Activated T-helper 1 cell treated with anti-CD3 and anti-CD28 coated beads, Interleukin-12 subunit alpha, Interleukin-12 subunit beta, Interleukin-2, Interleukin-4 antibody, amounts not matched to agents 30 ng/mL and 10 ng/mL and 1 ng/mL, durations not matched to agents 14 hours and 24 hours and 36 hours (primary cell): ENCODE measurements at regions not wholly inside any gene's neighbourhood (a gene's known extent, or its start where the extent isn't known, plus 50 kb on each side); places are given as distances from the start of the nearest gene placed in this dataset.
"Not testable (repeated sequence)": the region's sequence is repeated elsewhere in the genome, so short reads cannot be mapped to it uniquely, and the experiment has no call there.

Experiments
- DNase-seq: peaks from one replicate; pipeline ENCODE4 v3.0.0; 2021; ENCODE audit warnings: low spot score
- H3K27ac Mint-ChIP-seq: one replicate; pipeline ENCODE4 v1.8.0; 2021; ENCODE audit warnings: mild to moderate bottlenecking, mixed read lengths
- H3K27me3 Mint-ChIP-seq: one replicate; pipeline ENCODE4 v1.8.0; 2022; ENCODE audit warnings: mild to moderate bottlenecking, moderate library complexity, mixed read lengths; ENCODE audit not compliant: insufficient read depth
- H3K36me3 Mint-ChIP-seq: one replicate; pipeline ENCODE4 v1.8.0; 2021; ENCODE audit warnings: low read depth, mixed read lengths
- H3K4me1 Mint-ChIP-seq: one replicate; pipeline ENCODE4 v1.8.0; 2021; ENCODE audit warnings: low read depth, mixed read lengths
- H3K4me3 Mint-ChIP-seq: one replicate; pipeline ENCODE4 v1.8.0; 2021; ENCODE audit warnings: mild to moderate bottlenecking, moderate library complexity, mixed read lengths
- H3K9me3 Mint-ChIP-seq: one replicate; pipeline ENCODE4 v1.8.0; 2021; ENCODE audit warnings: mixed read lengths
- intact Hi-C: fragments of 100-400 bp; cut with micrococcal nuclease; formaldehyde crosslinking; loops from one replicate; pipeline ENCODE4 v1.15.1; 2024

- H3K36me3 Mint-ChIP-seq, H3K4me1 Mint-ChIP-seq, DNase-seq, intact Hi-C loops, H3K4me3 Mint-ChIP-seq, H3K27me3 Mint-ChIP-seq, H3K9me3 Mint-ChIP-seq, H3K27ac Mint-ChIP-seq: not testable (repeated sequence)
Measured at GRCh38 chr2:90032269-90032668, 1340.8 kb downstream of the RPIA start.

GRCh38 chr2:90036335-90036734 is 1344.9 kb downstream of the RPIA start:
- H3K27me3 Mint-ChIP-seq, H3K4me3 Mint-ChIP-seq, H3K36me3 Mint-ChIP-seq, H3K9me3 Mint-ChIP-seq, intact Hi-C loops, H3K4me1 Mint-ChIP-seq, DNase-seq, H3K27ac Mint-ChIP-seq: not testable (repeated sequence)

DNA sequence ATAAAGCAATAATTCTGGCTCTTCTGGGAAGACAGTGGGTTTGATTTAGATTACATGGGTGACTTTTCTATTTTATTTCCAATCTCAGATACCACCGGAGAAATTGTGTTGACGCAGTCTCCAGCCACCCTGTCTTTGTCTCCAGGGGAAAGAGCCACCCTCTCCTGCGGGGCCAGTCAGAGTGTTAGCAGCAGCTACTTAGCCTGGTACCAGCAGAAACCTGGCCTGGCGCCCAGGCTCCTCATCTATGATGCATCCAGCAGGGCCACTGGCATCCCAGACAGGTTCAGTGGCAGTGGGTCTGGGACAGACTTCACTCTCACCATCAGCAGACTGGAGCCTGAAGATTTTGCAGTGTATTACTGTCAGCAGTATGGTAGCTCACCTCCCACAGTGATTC is 1347.6 kb downstream of the RPIA start:
- H3K27ac Mint-ChIP-seq, DNase-seq, H3K36me3 Mint-ChIP-seq, H3K9me3 Mint-ChIP-seq, H3K27me3 Mint-ChIP-seq, H3K4me3 Mint-ChIP-seq, intact Hi-C loops, H3K4me1 Mint-ChIP-seq: not testable (repeated sequence)

DNA sequence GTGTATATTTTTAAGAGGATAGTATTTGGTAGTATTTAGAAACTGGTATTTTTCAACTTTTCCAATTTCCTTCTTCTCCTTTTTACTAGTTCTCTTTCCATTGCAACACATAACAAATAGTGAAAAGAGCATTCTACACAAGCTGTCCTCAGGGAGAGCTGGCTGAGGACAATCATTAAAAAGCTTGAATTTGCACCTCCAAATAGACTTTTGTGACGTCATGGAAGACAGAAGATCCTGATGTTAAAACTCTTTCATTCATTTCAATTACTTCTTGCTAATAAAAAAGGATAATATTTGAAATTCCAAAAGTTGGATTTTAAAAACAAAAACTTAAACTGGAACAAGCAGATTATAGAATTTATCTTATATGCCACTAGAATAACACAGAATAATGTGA is 1356.3 kb downstream of the RPIA start:
- H3K36me3 Mint-ChIP-seq, H3K9me3 Mint-ChIP-seq, H3K27me3 Mint-ChIP-seq, DNase-seq, H3K4me3 Mint-ChIP-seq, H3K27ac Mint-ChIP-seq, H3K4me1 Mint-ChIP-seq, intact Hi-C loops: not testable (repeated sequence)

GRCh38 chr2:90052113-90052631 is 1360.7 kb downstream of the RPIA start:
- H3K27ac Mint-ChIP-seq, H3K36me3 Mint-ChIP-seq, H3K9me3 Mint-ChIP-seq, H3K4me1 Mint-ChIP-seq, H3K4me3 Mint-ChIP-seq, intact Hi-C loops, DNase-seq, H3K27me3 Mint-ChIP-seq: not testable (repeated sequence)

DNA sequence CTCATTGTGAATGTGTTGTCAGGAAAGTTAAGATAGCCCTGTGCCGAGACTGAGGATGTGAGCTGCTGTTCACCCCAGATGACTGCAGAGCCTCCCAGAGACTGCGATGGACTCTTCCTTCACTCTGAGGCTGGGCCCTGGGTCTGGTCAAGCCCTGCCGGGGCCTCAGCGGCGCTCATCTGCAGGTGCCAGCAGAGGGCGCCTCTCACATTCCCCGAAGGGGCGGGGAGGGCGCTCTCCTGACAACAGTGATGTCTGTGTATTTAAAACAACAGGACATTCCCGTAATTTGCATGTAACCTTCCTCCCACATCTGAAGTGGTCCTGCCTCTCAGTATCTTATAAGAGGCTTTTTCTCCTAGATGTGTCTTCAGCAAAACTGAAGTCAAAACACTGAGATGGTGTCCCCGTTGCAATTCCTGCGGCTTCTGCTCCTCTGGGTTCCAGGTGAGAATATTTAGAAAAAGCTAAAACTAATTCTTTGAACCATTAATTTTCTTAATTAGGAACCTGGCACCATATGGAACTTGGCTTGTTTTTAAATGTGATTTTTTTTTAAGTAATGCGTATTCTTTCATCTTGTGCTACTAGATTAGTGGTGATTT is 1377.9 kb downstream of the RPIA start:
- Mint-ChIP-seq H3K9me3 (no peaks in the 10 kb centered on the region), H3K27me3 (no peaks in the 10 kb centered on the region), H3K27ac (no peak overlapping the region), H3K36me3 (no peaks in the 10 kb centered on the region), H3K4me3 (no peak overlapping the region), H3K4me1 (no peaks in the 10 kb centered on the region)
- no peak for DNase-seq
- intact Hi-C loops, result no loop called here

GRCh38 chr2:90076311-90076710 is 1384.8 kb downstream of the RPIA start:
- Mint-ChIP-seq H3K4me3 (no peak overlapping the region), H3K36me3 (no peaks in the 10 kb centered on the region), H3K9me3 (no peaks in the 10 kb centered on the region), H3K27me3 (no peaks in the 10 kb centered on the region), H3K4me1 (no peaks in the 10 kb centered on the region), H3K27ac (no peak overlapping the region)
- intact Hi-C loops, result no loop called here
- DNase-seq, result no peak

DNA sequence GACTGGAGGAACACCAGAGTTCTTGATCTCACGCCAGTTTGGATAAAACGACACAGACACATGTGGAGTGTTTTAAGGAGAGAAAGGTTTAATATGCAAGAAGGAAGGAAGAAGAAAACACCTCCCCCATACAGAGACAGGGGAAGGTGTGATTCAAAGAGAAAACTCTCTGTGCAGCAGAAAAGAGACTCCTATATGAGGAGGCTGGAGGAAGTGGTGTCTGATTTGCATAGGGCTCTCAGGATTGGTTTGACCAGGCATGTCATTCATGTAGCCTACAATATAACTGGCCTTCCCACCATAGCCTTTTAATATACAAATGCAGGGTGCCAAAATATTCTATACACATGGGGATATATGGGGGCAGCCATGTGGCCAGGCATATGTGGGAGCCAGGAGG is 1386.5 kb downstream of the RPIA start:
- no peaks in the 10 kb centered on the region for H3K27me3 Mint-ChIP-seq
- no peaks in the 10 kb centered on the region for H3K4me1 Mint-ChIP-seq

GRCh38 chr2:90079374-90079773 is 1387.9 kb downstream of the RPIA start:
- no peak for DNase-seq
- H3K4me1 Mint-ChIP-seq, result no peaks in the 10 kb centered on the region
- H3K9me3 Mint-ChIP-seq, result no peaks in the 10 kb centered on the region
- H3K4me3 Mint-ChIP-seq, result no peak overlapping the region
- no peak overlapping the region for H3K27ac Mint-ChIP-seq
- intact Hi-C loops, result no loop called here
- H3K36me3 Mint-ChIP-seq, result no peaks in the 10 kb centered on the region
- no peaks in the 10 kb centered on the region for H3K27me3 Mint-ChIP-seq

More for the DNA sequence above, 1386.5 kb downstream of the RPIA start:
- intact Hi-C loops, result no loop called here
- no peaks in the 10 kb centered on the region for H3K9me3 Mint-ChIP-seq
- no peak for DNase-seq
- no peak overlapping the region for H3K27ac Mint-ChIP-seq
- no peaks in the 10 kb centered on the region for H3K36me3 Mint-ChIP-seq
- no peak overlapping the region for H3K4me3 Mint-ChIP-seq

DNA sequence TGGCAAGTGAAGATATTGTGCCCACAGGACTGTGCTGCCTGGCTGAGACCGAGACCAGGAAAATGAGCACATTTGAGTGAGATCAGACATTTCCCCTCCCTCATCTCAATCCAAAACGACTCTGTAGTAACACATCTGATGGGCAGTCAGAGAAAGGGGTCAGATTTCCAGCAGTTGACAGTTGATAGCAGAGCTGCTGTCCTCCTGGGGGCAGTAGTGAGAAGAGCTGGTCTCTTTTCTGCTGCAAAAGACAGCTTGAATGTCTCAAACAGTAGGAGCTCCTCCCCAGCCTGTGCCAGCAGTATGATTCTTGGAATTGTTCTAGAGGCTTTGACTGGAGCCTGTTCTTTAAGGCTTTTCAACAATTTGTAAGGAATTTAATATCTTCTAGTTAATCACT is 1396.3 kb downstream of the RPIA start:
- H3K27ac Mint-ChIP-seq, H3K4me1 Mint-ChIP-seq, intact Hi-C loops, H3K4me3 Mint-ChIP-seq, DNase-seq, H3K36me3 Mint-ChIP-seq, H3K27me3 Mint-ChIP-seq, H3K9me3 Mint-ChIP-seq: not testable (repeated sequence)

GRCh38 chr2:90093571-90094270 is 1402.2 kb downstream of the RPIA start:
- H3K27ac Mint-ChIP-seq, H3K27me3 Mint-ChIP-seq, H3K4me3 Mint-ChIP-seq, DNase-seq, intact Hi-C loops, H3K4me1 Mint-ChIP-seq, H3K36me3 Mint-ChIP-seq, H3K9me3 Mint-ChIP-seq: not testable (repeated sequence)

GRCh38 chr2:90097617-90098016 is 1406.1 kb downstream of the RPIA start:
- H3K4me3 Mint-ChIP-seq, intact Hi-C loops, H3K36me3 Mint-ChIP-seq, DNase-seq, H3K9me3 Mint-ChIP-seq, H3K4me1 Mint-ChIP-seq, H3K27ac Mint-ChIP-seq, H3K27me3 Mint-ChIP-seq: not testable (repeated sequence)

DNA sequence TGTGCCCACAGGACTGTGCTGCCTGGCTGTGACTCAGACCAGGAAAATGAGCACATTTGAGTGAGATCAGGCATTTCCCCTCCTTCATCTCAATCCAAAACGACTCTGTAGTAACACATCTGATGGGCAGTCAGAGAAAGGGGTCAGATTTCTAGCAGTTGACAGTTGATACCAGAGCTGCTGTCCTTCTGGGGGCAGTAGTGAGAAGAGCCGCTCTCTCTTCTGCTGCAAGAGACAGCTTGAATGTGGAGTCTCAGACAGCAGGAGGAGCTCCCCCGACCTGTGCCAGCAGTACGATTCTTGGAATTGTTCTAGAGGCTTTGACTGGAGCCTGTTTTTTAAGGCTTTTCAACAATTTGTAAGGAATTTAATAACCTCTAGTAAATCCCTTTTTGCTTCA is 1413.7 kb downstream of the RPIA start:
- intact Hi-C loops, H3K36me3 Mint-ChIP-seq, H3K27ac Mint-ChIP-seq, H3K4me3 Mint-ChIP-seq, H3K27me3 Mint-ChIP-seq, H3K4me1 Mint-ChIP-seq, H3K9me3 Mint-ChIP-seq, DNase-seq: not testable (repeated sequence)

DNA sequence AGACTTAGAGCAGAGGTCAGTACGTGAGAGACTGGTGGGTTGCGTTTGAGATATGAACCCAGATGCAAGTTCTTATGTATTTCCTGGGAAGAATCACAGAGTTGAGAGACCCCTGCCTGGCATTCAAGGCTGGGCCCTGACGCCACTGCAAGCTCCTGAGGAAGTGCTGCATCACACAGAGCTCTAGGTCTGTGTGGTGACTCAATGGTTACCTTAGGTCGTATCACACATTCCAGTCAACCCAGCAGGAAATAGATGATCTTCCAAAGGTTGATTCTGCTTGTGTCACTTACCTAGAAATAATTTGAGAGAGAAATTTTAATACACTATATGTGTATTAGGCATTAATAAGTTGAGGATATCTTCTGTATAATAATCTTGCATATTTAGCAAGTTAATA is 1431.9 kb downstream of the RPIA start:
- H3K4me1 Mint-ChIP-seq, H3K27ac Mint-ChIP-seq, H3K4me3 Mint-ChIP-seq, H3K36me3 Mint-ChIP-seq, H3K27me3 Mint-ChIP-seq, intact Hi-C loops, DNase-seq, H3K9me3 Mint-ChIP-seq: not testable (repeated sequence)
